B cell (primary cell): ENCODE measurements at regions not wholly inside any gene's neighbourhood (a gene's known extent, or its start where the extent isn't known, plus 50 kb on each side); places are given as distances from the start of the nearest gene placed in this dataset.

Experiments used
- ATAC-seq: fragments of 200-7000 bp; cut with Tn5 transposase; one replicate; pipeline ENCODE4 v1.10.0; 2021; ENCODE audit warnings: low read depth, mild to moderate bottlenecking, moderate number of reproducible peaks, moderate library complexity
- CTCF ChIA-PET: fragments of 350-600 bp; sonication (Branson Sonifier 250); formaldehyde crosslinking; loops from one replicate; lab custom pipeline; 2021; ENCODE audit warnings: antibody characterized with exemption, inconsistent platforms; lab: Charles Lee
- POLR2A ChIA-PET: fragments of 350-600 bp; sonication (Branson Sonifier 250); formaldehyde crosslinking; loops from one replicate; lab custom pipeline; 2021; ENCODE audit warnings: antibody characterized with exemption; lab: Charles Lee
- DNase-seq: peaks from one replicate; pipeline ENCODE4 v3.0.0; 2013
- H2AFZ ChIP-seq: 2 replicates; pipeline ENCODE4 v1.6.1; 2012; ENCODE audit warnings: mild to moderate bottlenecking, low read depth, low read length; ENCODE audit not compliant: insufficient read depth, poor library complexity, severe bottlenecking
- H3K27ac ChIP-seq, 2 donors: 1 replicate in 1 of 2; 2 replicates in 1 of 2; pipeline ENCODE4 v1.5.1; 2012 to 2013; ENCODE audit warnings: low read length in 2 of 2, mild to moderate bottlenecking in 2 of 2, moderate library complexity in 1 of 2
- H3K27me3 ChIP-seq, 4 experiments: fragments of 200-600 bp in 1 of 4; sonication (generic) in 1 of 4; replicated peaks in 1 of 4; 1 replicate in 2 of 4; 2 replicates in 2 of 4; pipeline versions ENCODE4 v1.6.1 to v1.7.0; 2013 to 2016; ENCODE audit warnings: low read length in 3 of 4, mild to moderate bottlenecking in 2 of 4, mixed read lengths in 1 of 4, moderate library complexity in 1 of 4; ENCODE audit not compliant: insufficient read depth in 4 of 4, control insufficient read depth in 3 of 4; ENCODE audit errors: control extremely low read depth in 1 of 4
- H3K36me3 ChIP-seq, 2 experiments: replicated peaks in 1 of 2; 1 replicate in 1 of 2; 2 replicates in 1 of 2; pipeline versions ENCODE4 v1.6.1 to v1.7.1; 2013; ENCODE audit warnings: low read length in 1 of 2; ENCODE audit not compliant: insufficient read depth in 2 of 2, control insufficient read depth in 1 of 2; ENCODE audit errors: control extremely low read depth in 1 of 2, extremely low read depth in 1 of 2
- H3K4me1 ChIP-seq, 2 donors: fragments of 200-600 bp in 1 of 2; sonication (generic) in 1 of 2; 1 replicate in 1 of 2; 2 replicates in 1 of 2; pipeline versions ENCODE4 v1.5.1 to v1.6.1; 2013 to 2017; ENCODE audit warnings: low read length in 2 of 2; ENCODE audit not compliant: control insufficient read depth in 2 of 2, insufficient read depth in 2 of 2
- H3K4me2 ChIP-seq: replicated peaks from 2 replicates; pipeline ENCODE3; 2012; ENCODE audit warnings: mild to moderate bottlenecking, low read depth, low read length; ENCODE audit not compliant: poor library complexity, severe bottlenecking
- H3K4me3 ChIP-seq, 5 experiments: fragments of 200-600 bp in 1 of 5; sonication (generic) in 1 of 5; 1 replicate in 3 of 5; 2 replicates in 2 of 5; pipeline versions ENCODE4 v1.5.1 to v1.7.0; 2011 to 2016; ENCODE audit warnings: low read length in 4 of 5, mild to moderate bottlenecking in 4 of 5, low read depth in 2 of 5, control low read depth in 1 of 5, moderate library complexity in 1 of 5; ENCODE audit not compliant: insufficient read depth in 1 of 5; ENCODE audit errors: control extremely low read depth in 1 of 5, extremely low read depth in 1 of 5
- H3K79me2 ChIP-seq: fragments of 200-600 bp; sonication (generic); one replicate; pipeline ENCODE4 v1.6.0; 2016; ENCODE audit warnings: low read length; ENCODE audit not compliant: control insufficient read depth, insufficient read depth
- H3K9ac ChIP-seq: fragments of 200-600 bp; sonication (generic); 2 replicates; pipeline ENCODE4 v1.6.1; 2017; ENCODE audit warnings: mild to moderate bottlenecking, low read length, moderate library complexity
- H3K9me3 ChIP-seq, 3 donors: one replicate each; pipeline versions ENCODE4 v1.6.1 to v1.7.1; 2013; ENCODE audit warnings: low read length in 2 of 3; ENCODE audit not compliant: control insufficient read depth in 2 of 3, insufficient read depth in 1 of 3; ENCODE audit errors: control extremely low read depth in 1 of 3
- H4K20me1 ChIP-seq: 2 replicates; pipeline ENCODE4 v1.6.0; 2012; ENCODE audit warnings: mild to moderate bottlenecking, low read length; ENCODE audit not compliant: insufficient read depth, control insufficient read depth, poor library complexity, severe bottlenecking
- H3K27ac Mint-ChIP-seq: one replicate; pipeline ENCODE4 v1.8.0; 2021; ENCODE audit warnings: mixed read lengths
- H3K27me3 Mint-ChIP-seq: one replicate; pipeline ENCODE4 v1.8.0; 2021; ENCODE audit warnings: mixed read lengths
- H3K4me1 Mint-ChIP-seq: one replicate; pipeline ENCODE4 v1.8.0; 2021; ENCODE audit warnings: mixed read lengths
- H3K4me3 Mint-ChIP-seq: one replicate; pipeline ENCODE4 v1.8.0; 2021; ENCODE audit warnings: mixed read lengths
- H3K9me3 Mint-ChIP-seq: one replicate; pipeline ENCODE4 v1.8.0; 2022; ENCODE audit warnings: mixed read lengths; ENCODE audit not compliant: insufficient read depth
- CTCF ChIP-seq: fragments of 200-600 bp; IDR thresholded peaks from one replicate; pipeline ENCODE4 v1.8.0; 2022; ENCODE audit warnings: antibody characterized with exemption, mild to moderate bottlenecking
- EZH2 ChIP-seq: IDR thresholded peaks from 2 replicates; pipeline ENCODE4 v1.6.1; 2012; ENCODE audit warnings: borderline replicate concordance, low read depth, mild to moderate bottlenecking, moderate library complexity, low read length; ENCODE audit not compliant: insufficient read depth, poor library complexity, severe bottlenecking
- WGBS: methylation state at CpG from one replicate; pipeline ENCODE4 v1.1.5; 2013; ENCODE audit warnings: missing lambda C conversion rate; ENCODE audit not compliant: insufficient coverage; 5-methylcytosine and 5-hydroxymethylcytosine counted together
- intact Hi-C: fragments of 100-400 bp; cut with micrococcal nuclease; formaldehyde crosslinking; loops from one replicate; pipeline ENCODE4 v1.10.0; 2022

- Histone ChIP-seq H2AFZ (no peak overlapping the region), H4K20me1 (no peaks in the 10 kb centered on the region), H3K27ac (no peak overlapping the region), H3K4me3 (no peak overlapping the region), H3K4me2 (no peak overlapping the region), H3K9me3 (peaks cover 0 to 4% (median 0%) of the 10 kb centered on the region in 3 donors), H3K36me3 (no peaks in the 10 kb centered on the region), H3K27me3 (no peaks in the 10 kb centered on the region), H3K9ac (no peak overlapping the region), H3K79me2 (no peaks in the 10 kb centered on the region), H3K4me1 (no peaks in the 10 kb centered on the region)
- Mint-ChIP-seq H3K4me1 (no peaks in the 10 kb centered on the region), H3K27me3 (no peaks in the 10 kb centered on the region), H3K4me3 (no peak overlapping the region), H3K9me3 (peaks cover 8% of the 10 kb centered on the region), H3K27ac (no peak overlapping the region)
- 60% methylated on average over 1 of the region's 2 CpGs for WGBS
- ATAC-seq (no peak), DNase-seq (no peak)
- TF ChIP-seq CTCF (no peak), EZH2 (no peak)
- CTCF ChIA-PET = no interaction called here
- POLR2A ChIA-PET = no interaction called here
- intact Hi-C loops = no loop called here
Observed at GRCh38 chr2:116669782-116670181, 1144.7 kb upstream of the DDX18 start.

GRCh38 chr2:116674188-116674587, 1140.3 kb upstream of the DDX18 start:
- Histone ChIP-seq H4K20me1 (no peaks in the 10 kb centered on the region), H3K4me3 (no peak overlapping the region), H3K27ac (no peak overlapping the region), H3K36me3 (no peaks in the 10 kb centered on the region), H3K9me3 (peaks cover 0 to 4% (median 0%) of the 10 kb centered on the region in 3 donors), H3K9ac (no peak overlapping the region), H3K4me2 (no peak overlapping the region), H2AFZ (no peak overlapping the region), H3K27me3 (no peaks in the 10 kb centered on the region), H3K4me1 (no peaks in the 10 kb centered on the region), H3K79me2 (no peaks in the 10 kb centered on the region)
- no peak for ATAC-seq
- H3K27ac Mint-ChIP-seq = no peak overlapping the region
- H3K9me3 Mint-ChIP-seq = peaks cover 5% of the 10 kb centered on the region
- POLR2A ChIA-PET = no interaction called here
- no peaks in the 10 kb centered on the region for H3K27me3 Mint-ChIP-seq
- CTCF ChIA-PET = no interaction called here
- H3K4me1 Mint-ChIP-seq = no peaks in the 10 kb centered on the region
- no peak for DNase-seq
- H3K4me3 Mint-ChIP-seq = no peak overlapping the region
- TF ChIP-seq CTCF (no peak), EZH2 (no peak)
- intact Hi-C loops = no loop called here
